ENCODE measurements at regions not wholly inside any gene's neighbourhood (a gene's known extent, or its start where the extent isn't known, plus 50 kb on each side); places are given as distances from the start of the nearest gene placed in this dataset.
"Not testable (repeated sequence)": the region's sequence is repeated elsewhere in the genome, so short reads cannot be mapped to it uniquely, and the experiment has no call there.

DNA sequence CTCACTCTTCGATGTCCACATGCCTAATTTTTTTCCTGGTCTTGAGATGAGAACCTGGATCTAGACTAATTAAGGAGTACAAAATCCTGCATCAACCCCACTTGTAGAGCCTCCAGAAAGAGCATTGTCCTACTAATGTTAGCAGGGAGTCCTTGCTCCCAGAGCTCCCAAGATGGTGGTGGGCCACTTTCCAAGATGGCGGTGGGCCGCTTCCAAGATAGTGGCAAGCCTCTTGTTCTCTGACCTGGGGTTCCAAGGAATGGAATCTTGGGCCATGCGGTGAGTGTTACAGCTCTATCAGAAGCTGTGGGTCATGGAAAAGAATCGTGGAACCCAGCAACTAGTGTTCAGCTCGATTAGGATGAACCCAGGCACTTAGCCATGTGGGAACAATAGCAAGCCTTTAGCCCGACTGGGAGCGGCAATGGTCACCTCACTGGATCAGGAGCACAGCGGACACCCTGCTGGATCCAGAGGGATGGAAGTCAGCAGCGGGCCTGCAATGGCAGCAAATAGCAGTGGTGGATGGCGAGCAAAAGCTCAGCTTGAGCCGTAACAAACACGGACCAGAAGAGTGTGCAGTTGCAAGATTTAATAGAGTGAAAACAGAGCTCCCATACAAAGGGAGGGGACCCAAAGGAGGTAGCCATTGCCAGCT, 1997.5 kb upstream of the RAG2 start:
- not testable (repeated sequence) for DNase-seq (ENCODE audit: low read depth in 1 of 2, low spot score in 1 of 2)

- no peak for DNase-seq (ENCODE audit: low read depth in 1 of 2, low spot score in 1 of 2)
Measured at GRCh38 chr11:38594895-38595294, 1996.9 kb upstream of the RAG2 start.

- no peak for DNase-seq (ENCODE audit: low read depth in 1 of 2, low spot score in 1 of 2)
Measured at GRCh38 chr11:38593649-38594048, 1995.6 kb upstream of the RAG2 start.

DNA sequence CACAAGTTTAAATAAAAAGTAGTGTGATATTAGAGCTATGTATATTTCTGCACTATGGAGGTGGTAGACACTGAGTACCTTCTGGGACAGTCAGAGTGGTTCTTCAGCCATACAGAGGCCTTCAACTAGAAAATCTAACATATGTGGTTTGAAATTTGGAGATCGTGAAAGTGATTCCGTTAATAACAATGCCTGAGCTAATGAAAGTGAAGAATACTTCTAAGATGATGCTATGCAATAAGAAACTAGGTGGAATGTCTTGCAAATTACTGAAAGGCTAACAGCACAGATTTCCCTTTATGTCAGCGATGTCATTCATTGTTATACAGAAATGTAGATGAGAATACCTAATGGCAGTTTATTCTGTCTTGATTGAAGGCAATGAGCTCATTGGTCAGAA, 1984.7 kb upstream of the RAG2 start:
- no peak for DNase-seq (ENCODE audit: low read depth in 1 of 2, low spot score in 1 of 2)

GRCh38 chr11:38582151-38582550, 1984.1 kb upstream of the RAG2 start:
- no peak for DNase-seq (ENCODE audit: low read depth in 1 of 2, low spot score in 1 of 2)

- no peak for DNase-seq (ENCODE audit: low read depth in 1 of 2, low spot score in 1 of 2)
Measured at GRCh38 chr11:38577769-38578168, 1979.7 kb upstream of the RAG2 start.

- no peak for DNase-seq (ENCODE audit: low read depth in 1 of 2, low spot score in 1 of 2)
Measured at GRCh38 chr11:38562562-38562961, 1964.5 kb upstream of the RAG2 start.

- no peak for DNase-seq (ENCODE audit: low read depth in 1 of 2, low spot score in 1 of 2)
Measured at GRCh38 chr11:38553148-38553547, 1955.1 kb upstream of the RAG2 start.

DNA sequence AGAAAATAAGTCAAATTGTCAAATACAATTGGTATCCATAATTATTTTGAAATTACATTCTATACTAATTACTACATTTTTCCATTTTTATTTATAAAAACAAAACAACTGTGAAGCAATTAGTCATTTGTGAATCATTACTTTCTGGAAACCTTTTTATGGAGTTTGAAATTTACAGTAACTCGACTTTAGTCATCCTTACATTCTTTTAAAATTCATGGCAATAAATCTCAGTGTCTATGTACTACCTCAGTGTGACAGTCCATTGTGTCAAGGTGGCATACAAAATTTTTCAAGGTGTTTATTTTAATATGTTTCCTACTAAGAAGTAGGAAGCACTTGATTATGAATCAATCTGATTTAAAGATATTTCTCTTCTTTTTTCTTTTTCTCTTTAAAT, 1949.4 kb upstream of the RAG2 start:
- no peak for DNase-seq (ENCODE audit: low read depth in 1 of 2, low spot score in 1 of 2)

DNA sequence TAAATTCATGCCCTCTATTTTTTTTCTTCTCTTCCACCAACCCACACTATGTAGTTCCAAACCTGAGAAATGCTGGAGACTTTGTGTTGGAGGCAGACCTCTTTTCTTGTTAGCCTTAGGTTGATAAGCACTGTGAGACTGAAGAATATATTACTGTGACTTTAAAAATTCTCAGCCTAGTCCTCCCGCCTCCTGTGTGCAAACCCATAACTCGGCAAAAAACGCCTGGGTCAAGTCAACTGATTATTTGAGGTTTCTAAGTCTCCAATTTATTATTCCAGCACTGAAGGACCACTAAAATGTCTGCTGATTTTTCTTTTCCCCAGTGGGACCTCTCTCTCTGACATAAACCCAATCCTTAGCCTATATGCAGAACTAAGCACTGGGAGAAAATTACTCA, 1946.0 kb upstream of the RAG2 start:
- no peak for DNase-seq (ENCODE audit: low read depth in 1 of 2, low spot score in 1 of 2)

- DNase-seq (ENCODE audit: low read depth in 1 of 2, low spot score in 1 of 2) = no peak
Measured at GRCh38 chr11:38543311-38543710, 1945.3 kb upstream of the RAG2 start.

DNA sequence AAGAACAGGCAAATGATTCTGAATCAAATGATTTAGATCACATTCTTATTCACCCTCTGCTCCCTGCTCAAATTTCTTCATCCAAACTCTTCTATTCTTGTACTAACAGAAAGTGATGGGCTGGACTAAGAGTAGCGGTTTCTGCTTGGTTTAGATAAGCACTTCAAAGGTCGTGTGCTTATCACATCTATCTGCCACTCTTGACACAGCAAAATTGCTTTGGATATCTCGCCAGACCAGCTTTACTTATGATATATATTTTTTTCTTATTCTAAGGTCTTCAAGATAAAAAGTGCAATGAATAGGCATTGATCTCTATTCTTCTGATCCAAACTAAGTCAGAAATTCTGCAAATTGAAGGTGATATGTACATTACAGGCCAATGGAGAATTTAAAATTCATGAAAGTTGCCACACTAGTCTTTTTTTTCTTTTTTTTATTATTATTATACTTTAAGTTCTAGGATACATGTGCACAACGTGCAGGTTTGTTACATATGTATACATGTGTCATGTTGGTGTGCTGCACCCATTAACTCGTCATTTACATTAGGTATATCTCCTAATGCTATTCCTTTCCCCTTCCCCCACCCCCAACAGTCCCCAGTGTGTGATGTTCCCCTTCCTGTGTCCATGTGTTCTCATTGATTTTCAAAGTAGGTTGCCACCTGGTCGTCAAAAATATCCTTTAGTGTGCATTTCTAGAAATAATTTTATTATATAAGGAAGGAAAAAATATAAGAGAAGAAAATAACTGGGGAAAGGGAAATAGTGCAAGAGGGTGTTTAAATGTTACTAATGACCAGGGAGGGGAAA, 1941.0 kb upstream of the RAG2 start:
- no peak for DNase-seq (ENCODE audit: low read depth in 1 of 2, low spot score in 1 of 2)

GRCh38 chr11:38530226-38530625, 1932.2 kb upstream of the RAG2 start:
- DNase-seq (ENCODE audit: low read depth in 1 of 2, low spot score in 1 of 2) = no peak

- no peak for DNase-seq (ENCODE audit: low read depth in 1 of 2, low spot score in 1 of 2)
Measured at GRCh38 chr11:38524945-38525344, 1926.9 kb upstream of the RAG2 start.

GRCh38 chr11:38517991-38518390, 1920.0 kb upstream of the RAG2 start:
- DNase-seq (ENCODE audit: low read depth in 1 of 2, low spot score in 1 of 2) = no peak

DNA sequence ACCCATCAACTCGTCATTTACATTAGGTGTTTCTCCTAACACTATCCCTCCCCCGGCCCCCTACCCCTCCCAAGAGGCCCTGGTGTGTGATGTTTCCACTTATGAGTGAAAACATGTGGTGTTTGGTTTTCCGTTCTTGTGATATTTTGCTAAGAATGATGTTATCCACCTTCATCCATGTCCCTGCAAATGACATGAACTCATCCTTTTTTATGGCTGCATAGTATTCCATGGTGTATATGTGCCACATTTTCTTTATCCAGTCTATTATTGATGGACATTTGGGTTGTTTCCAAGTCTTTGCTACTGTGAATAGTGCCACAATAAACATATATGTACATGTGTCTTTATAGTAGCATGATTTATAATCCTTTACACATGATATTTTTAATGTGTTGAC, 1914.8 kb upstream of the RAG2 start:
- DNase-seq (ENCODE audit: low read depth in 1 of 2, low spot score in 1 of 2) = not testable (repeated sequence)

DNA sequence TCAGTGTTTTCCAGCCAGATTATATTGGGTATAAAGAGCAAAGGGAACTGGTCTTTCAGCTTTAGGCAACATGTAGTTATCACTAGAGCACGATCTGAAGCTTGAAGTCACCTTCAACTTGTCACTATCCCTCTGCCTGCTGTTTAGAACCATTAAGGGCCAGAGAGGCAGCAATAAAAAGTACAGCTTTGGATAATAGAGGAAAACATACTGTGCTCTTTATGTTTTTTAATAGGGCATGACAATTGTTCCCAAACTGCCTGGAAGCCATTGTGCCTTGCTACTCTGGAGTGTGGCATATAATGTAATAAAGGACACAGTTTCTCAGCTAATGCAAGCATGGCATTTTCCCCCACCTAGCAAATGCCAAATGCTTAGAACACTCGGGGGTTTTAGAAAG, 1912.0 kb upstream of the RAG2 start:
- no peak for DNase-seq (ENCODE audit: low read depth in 1 of 2, low spot score in 1 of 2)

DNA sequence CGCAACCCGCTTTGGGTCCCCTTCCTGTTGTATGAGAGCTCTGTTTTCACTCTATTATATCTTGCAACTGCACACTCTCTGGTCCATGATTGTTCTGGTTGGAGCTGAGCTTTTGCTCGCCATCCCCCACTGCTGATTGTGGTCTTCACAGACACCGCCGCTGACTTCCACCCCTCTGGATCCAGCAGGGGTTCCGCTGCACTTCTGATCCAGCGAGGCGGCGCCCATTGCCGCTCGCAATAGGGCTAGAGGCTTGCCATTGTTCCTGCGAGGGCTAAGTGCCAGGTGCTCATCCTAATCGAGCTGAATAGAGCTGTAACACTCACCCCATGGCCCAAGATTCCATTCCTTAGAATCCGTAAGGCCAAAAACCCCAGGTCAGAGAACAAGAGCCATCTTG, 1905.8 kb upstream of the RAG2 start:
- DNase-seq (ENCODE audit: low read depth in 1 of 2, low spot score in 1 of 2) = no peak

- no peak for DNase-seq (ENCODE audit: low read depth in 1 of 2, low spot score in 1 of 2)
Measured at GRCh38 chr11:38498721-38499120, 1900.7 kb upstream of the RAG2 start.

- no peak for DNase-seq (ENCODE audit: low read depth in 1 of 2, low spot score in 1 of 2)
Measured at GRCh38 chr11:38491986-38492385, 1894.0 kb upstream of the RAG2 start.

GRCh38 chr11:38481391-38481790, 1883.4 kb upstream of the RAG2 start:
- no peak for DNase-seq (ENCODE audit: low read depth in 1 of 2, low spot score in 1 of 2)

GRCh38 chr11:38476808-38477575, 1879.0 kb upstream of the RAG2 start:
- no peak for DNase-seq (ENCODE audit: low read depth in 1 of 2, low spot score in 1 of 2)
